Loucy (cell line): ENCODE measurements at regions not wholly inside any gene's neighbourhood (a gene's known extent, or its start where the extent isn't known, plus 50 kb on each side); places are given as distances from the start of the nearest gene placed in this dataset.

ENCODE experiments used
- EZH2phosphoT487 ChIP-seq: fragments of 200-600 bp; IDR thresholded peaks from 2 replicates; pipeline ENCODE4 v1.6.1; 2018; ENCODE audit warnings: antibody characterized with exemption, mild to moderate bottlenecking, moderate library complexity, borderline replicate concordance
- TF ChIP-seq, protein P1 (sequence below): fragments of 200-600 bp; sonication (generic); conservative IDR thresholded peaks from 2 replicates; pipeline ENCODE4 v1.5.1; 2014; ENCODE audit warnings: mild to moderate bottlenecking, antibody characterized with exemption, low read length

DNA sequence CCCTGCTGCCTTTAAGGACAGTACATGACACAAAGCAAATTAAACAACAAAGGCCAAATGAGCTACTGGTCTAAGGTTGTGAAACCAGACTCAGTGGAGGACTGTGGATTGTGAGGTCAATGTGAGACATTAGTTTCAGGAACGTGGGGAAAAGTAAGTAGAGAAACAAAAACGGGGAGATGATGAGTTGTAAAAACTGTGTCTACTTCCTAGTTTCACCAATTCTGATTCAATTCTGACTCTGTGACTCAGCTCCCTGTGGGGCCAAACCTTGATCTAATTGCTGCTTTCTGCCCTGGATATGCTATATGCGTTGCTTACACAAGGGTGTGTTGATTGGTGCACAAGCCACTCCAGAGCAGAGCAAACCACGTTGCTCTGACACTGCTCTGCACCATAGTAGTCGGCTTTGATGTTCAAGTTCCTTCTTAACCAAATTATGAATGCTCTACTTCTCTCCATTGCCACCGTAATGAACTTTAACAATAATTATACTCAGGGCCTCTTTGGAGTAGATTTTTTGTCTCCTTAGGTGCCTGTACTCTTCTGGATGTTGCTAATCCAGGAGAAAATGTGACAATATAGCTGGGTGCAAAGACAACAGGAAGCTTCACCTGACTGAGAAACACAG is 1640.1 kb upstream of the CELF4 start:
- TF ChIP-seq, protein P1, sequence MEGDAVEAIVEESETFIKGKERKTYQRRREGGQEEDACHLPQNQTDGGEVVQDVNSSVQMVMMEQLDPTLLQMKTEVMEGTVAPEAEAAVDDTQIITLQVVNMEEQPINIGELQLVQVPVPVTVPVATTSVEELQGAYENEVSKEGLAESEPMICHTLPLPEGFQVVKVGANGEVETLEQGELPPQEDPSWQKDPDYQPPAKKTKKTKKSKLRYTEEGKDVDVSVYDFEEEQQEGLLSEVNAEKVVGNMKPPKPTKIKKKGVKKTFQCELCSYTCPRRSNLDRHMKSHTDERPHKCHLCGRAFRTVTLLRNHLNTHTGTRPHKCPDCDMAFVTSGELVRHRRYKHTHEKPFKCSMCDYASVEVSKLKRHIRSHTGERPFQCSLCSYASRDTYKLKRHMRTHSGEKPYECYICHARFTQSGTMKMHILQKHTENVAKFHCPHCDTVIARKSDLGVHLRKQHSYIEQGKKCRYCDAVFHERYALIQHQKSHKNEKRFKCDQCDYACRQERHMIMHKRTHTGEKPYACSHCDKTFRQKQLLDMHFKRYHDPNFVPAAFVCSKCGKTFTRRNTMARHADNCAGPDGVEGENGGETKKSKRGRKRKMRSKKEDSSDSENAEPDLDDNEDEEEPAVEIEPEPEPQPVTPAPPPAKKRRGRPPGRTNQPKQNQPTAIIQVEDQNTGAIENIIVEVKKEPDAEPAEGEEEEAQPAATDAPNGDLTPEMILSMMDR = no peak
- TF ChIP-seq EZH2phosphoT487 = no peak
